ENCODE measurements at regions not wholly inside any gene's neighbourhood (a gene's known extent, or its start where the extent isn't known, plus 50 kb on each side); places are given as distances from the start of the nearest gene placed in this dataset.
"Not testable (repeated sequence)": the region's sequence is repeated elsewhere in the genome, so short reads cannot be mapped to it uniquely, and the experiment has no call there.

- no peak overlapping the region for H3K4me3 ChIP-seq
- no peak for TF ChIP-seq CTCF (IDR thresholded peaks at IDR 0.05; ENCODE audit: low read depth, low read length)
- DNase-seq (ENCODE audit: low read depth in 1 of 2, low spot score in 1 of 2), result no peak
- no peaks in the 10 kb centered on the region for H3K4me1 ChIP-seq (ENCODE audit: low read depth)
- H3K27ac ChIP-seq, result no peak overlapping the region
- no peaks in the 10 kb centered on the region for H3K27me3 ChIP-seq
- no peaks in the 10 kb centered on the region for H3K9me3 ChIP-seq (ENCODE audit: low read depth)
- no peaks in the 10 kb centered on the region for H3K36me3 ChIP-seq
These were observed 125.7 kb upstream of the KCTD7 start for GRCh38 chr7:66503036-66503370.

GRCh38 chr7:66503551-66504031 is 125.1 kb upstream of the KCTD7 start:
- no peak for TF ChIP-seq CTCF (IDR thresholded peaks at IDR 0.05; ENCODE audit: low read depth, low read length)
- DNase-seq (ENCODE audit: low read depth in 1 of 2, low spot score in 1 of 2), result no peak
- Histone ChIP-seq H3K27me3 (no peaks in the 10 kb centered on the region), H3K4me3 (no peak overlapping the region), H3K9me3 (ENCODE audit: low read depth) (no peaks in the 10 kb centered on the region), H3K27ac (no peak overlapping the region), H3K36me3 (no peaks in the 10 kb centered on the region), H3K4me1 (ENCODE audit: low read depth) (no peaks in the 10 kb centered on the region)

- no peaks in the 10 kb centered on the region for H3K27me3 ChIP-seq
- no peak overlapping the region for H3K4me3 ChIP-seq
- no peaks in the 10 kb centered on the region for H3K4me1 ChIP-seq (ENCODE audit: low read depth)
- no peak for DNase-seq (ENCODE audit: low read depth in 1 of 2, low spot score in 1 of 2)
- no peak overlapping the region for H3K27ac ChIP-seq
- H3K9me3 ChIP-seq (ENCODE audit: low read depth), result no peaks in the 10 kb centered on the region
- TF ChIP-seq CTCF (IDR thresholded peaks at IDR 0.05; ENCODE audit: low read depth, low read length), result no peak
- H3K36me3 ChIP-seq, result no peaks in the 10 kb centered on the region
These were observed 124.5 kb upstream of the KCTD7 start for GRCh38 chr7:66504131-66504530.

GRCh38 chr7:66505009-66505408 is 123.7 kb upstream of the KCTD7 start:
- DNase-seq (ENCODE audit: low read depth in 1 of 2, low spot score in 1 of 2), result no peak
- Histone ChIP-seq H3K27ac (no peak overlapping the region), H3K4me3 (no peak overlapping the region), H3K36me3 (no peaks in the 10 kb centered on the region), H3K27me3 (no peaks in the 10 kb centered on the region), H3K4me1 (ENCODE audit: low read depth) (no peaks in the 10 kb centered on the region), H3K9me3 (ENCODE audit: low read depth) (no peaks in the 10 kb centered on the region)
- no peak for TF ChIP-seq CTCF (IDR thresholded peaks at IDR 0.05; ENCODE audit: low read depth, low read length)

GRCh38 chr7:66505531-66506451 is 122.9 kb upstream of the KCTD7 start:
- H3K4me3 ChIP-seq, result no peak overlapping the region
- H3K4me1 ChIP-seq (ENCODE audit: low read depth), result no peaks in the 10 kb centered on the region
- H3K27ac ChIP-seq, result no peak overlapping the region
- DNase-seq (ENCODE audit: low read depth in 1 of 2, low spot score in 1 of 2), result peak in 1 of 2 donors; percentile 30
- no peaks in the 10 kb centered on the region for H3K9me3 ChIP-seq (ENCODE audit: low read depth)
- H3K27me3 ChIP-seq, result no peaks in the 10 kb centered on the region
- no peak for TF ChIP-seq CTCF (IDR thresholded peaks at IDR 0.05; ENCODE audit: low read depth, low read length)
- no peaks in the 10 kb centered on the region for H3K36me3 ChIP-seq

GRCh38 chr7:66506703-66507102 is 122.0 kb upstream of the KCTD7 start:
- H3K27ac ChIP-seq; H3K9me3 ChIP-seq (ENCODE audit: low read depth); H3K4me3 ChIP-seq; H3K27me3 ChIP-seq; H3K4me1 ChIP-seq (ENCODE audit: low read depth); H3K36me3 ChIP-seq: not testable (repeated sequence)
- DNase-seq (ENCODE audit: low read depth in 1 of 2, low spot score in 1 of 2), result peak in 1 of 2 donors; percentile 40
